Activated T-helper 1 cell treated with Interleukin-2 at 50 U/mL for 16 hours (primary cell): ENCODE measurements at regions not wholly inside any gene's neighbourhood (a gene's known extent, or its start where the extent isn't known, plus 50 kb on each side); places are given as distances from the start of the nearest gene placed in this dataset.
"Not testable (repeated sequence)": the region's sequence is repeated elsewhere in the genome, so short reads cannot be mapped to it uniquely, and the experiment has no call there.

Experiments used
- DNase-seq: peaks from one replicate; pipeline ENCODE4 v3.0.0-alpha.2; 2020; ENCODE audit warnings: low read depth

- DNase-seq, result no peak
These were observed 143.7 kb upstream of the ATXN1 start for GRCh38 chr6:16904957-16905356.

- DNase-seq, result no peak
These were observed 142.2 kb upstream of the ATXN1 start for GRCh38 chr6:16903470-16903869.

GRCh38 chr6:16902502-16902901, 141.2 kb upstream of the ATXN1 start:
- DNase-seq, result no peak

GRCh38 chr6:16901782-16902181, 140.5 kb upstream of the ATXN1 start:
- DNase-seq, result no peak

- no peak for DNase-seq
These were observed 140.0 kb upstream of the ATXN1 start for GRCh38 chr6:16901306-16901705.

GRCh38 chr6:16898640-16899396, 137.6 kb upstream of the ATXN1 start:
- no peak for DNase-seq

- DNase-seq, result no peak
These were observed 136.4 kb upstream of the ATXN1 start for GRCh38 chr6:16897669-16898068.

GRCh38 chr6:16894301-16894700, 133.0 kb upstream of the ATXN1 start:
- DNase-seq, result no peak

- not testable (repeated sequence) for DNase-seq
These were observed 129.8 kb upstream of the ATXN1 start for GRCh38 chr6:16891110-16891509.

- DNase-seq, result no peak
These were observed 124.3 kb upstream of the ATXN1 start for GRCh38 chr6:16885411-16886160.

GRCh38 chr6:16884526-16884925, 123.3 kb upstream of the ATXN1 start:
- no peak for DNase-seq

- no peak for DNase-seq
These were observed 122.2 kb upstream of the ATXN1 start for GRCh38 chr6:16883414-16883813.

GRCh38 chr6:16882230-16882629, 121.0 kb upstream of the ATXN1 start:
- no peak for DNase-seq

- DNase-seq, result not testable (repeated sequence)
These were observed 115.6 kb upstream of the ATXN1 start for GRCh38 chr6:16876852-16877251.

- DNase-seq, result no peak
These were observed 114.9 kb upstream of the ATXN1 start for GRCh38 chr6:16876201-16876600.

GRCh38 chr6:16873698-16874097, 112.4 kb upstream of the ATXN1 start:
- DNase-seq, result no peak

- no peak for DNase-seq
These were observed 111.4 kb upstream of the ATXN1 start for GRCh38 chr6:16872543-16873235.

- no peak for DNase-seq
These were observed 109.8 kb upstream of the ATXN1 start for GRCh38 chr6:16871047-16871446.

GRCh38 chr6:16868968-16869367, 107.7 kb upstream of the ATXN1 start:
- DNase-seq, result no peak

- DNase-seq, result no peak
These were observed 96.8 kb upstream of the ATXN1 start for GRCh38 chr6:16857969-16858592.

- DNase-seq, result no peak
These were observed 94.2 kb upstream of the ATXN1 start for GRCh38 chr6:16855460-16855859.

- DNase-seq, result no peak
These were observed 93.7 kb upstream of the ATXN1 start for GRCh38 chr6:16854986-16855385.

GRCh38 chr6:16852671-16853070, 91.4 kb upstream of the ATXN1 start:
- no peak for DNase-seq
